ENCODE measurements at regions not wholly inside any gene's neighbourhood (a gene's known extent, or its start where the extent isn't known, plus 50 kb on each side); places are given as distances from the start of the nearest gene placed in this dataset.

DNA sequence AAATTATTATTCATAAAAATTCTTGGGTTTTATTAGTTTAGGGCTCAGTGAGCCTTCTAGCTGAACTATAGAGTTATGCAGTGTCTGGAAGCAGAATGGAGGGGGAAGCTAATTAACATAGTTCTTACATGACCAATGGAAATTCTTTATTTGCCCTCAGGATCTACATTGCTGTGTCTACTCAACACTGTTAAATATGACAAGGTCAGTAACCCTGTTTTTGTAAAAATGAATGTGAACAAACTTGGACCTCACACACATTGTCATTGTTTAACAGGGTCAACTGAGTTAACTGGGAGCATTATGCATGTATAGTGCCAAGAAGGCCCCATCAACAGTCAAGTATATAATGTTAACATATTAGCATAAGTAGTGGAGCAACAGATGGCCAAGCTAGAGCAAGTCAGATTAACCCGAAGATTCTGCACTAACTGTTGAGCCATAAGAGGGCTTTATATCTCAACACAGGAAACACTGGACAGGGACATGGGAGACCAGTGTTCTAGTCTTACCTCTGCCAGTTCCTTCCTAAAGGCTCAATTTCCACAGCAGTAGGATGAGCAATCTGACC is 122.5 kb upstream of the SEM1 start:
- Histone ChIP-seq H3K4me1 (ENCODE audit: insufficient read depth, low read length) (peaks cover 40% of the 10 kb centered on the region), H3K79me2 (ENCODE audit: insufficient read depth, low read length) (no peaks in the 10 kb centered on the region), H4K20me1 (ENCODE audit: insufficient read depth, low read length) (no peaks in the 10 kb centered on the region), H2AFZ (ENCODE audit: low read length) (no peak overlapping the region), H3K9me3 (ENCODE audit: low read length) (no peaks in the 10 kb centered on the region), H3K27ac (ENCODE audit: extremely low read length, insufficient read depth, low read length) (peak overlapping the region; percentile 77), H3K4me2 (ENCODE audit: low read depth, low read length) (no peak overlapping the region), H3K36me3 (replicated peaks in 1 of 2; ENCODE audit: control insufficient read depth in 1 of 2, insufficient read depth in 2 of 2, low read length in 2 of 2) (no peaks in the 10 kb centered on the region), H3K27me3 (ENCODE audit: control insufficient read depth in 1 of 2, insufficient read depth in 2 of 2, low read length in 2 of 2) (no peaks in the 10 kb centered on the region), H3K9ac (ENCODE audit: insufficient read depth, low read depth, low read length) (no peak overlapping the region), H3K4me3 (replicated peaks in 1 of 3; ENCODE audit: insufficient read depth in 1 of 3, low read depth in 2 of 3, low read length in 3 of 3) (no peak overlapping the region)
- ATAC-seq (peak; percentile 53), DNase-seq (ENCODE audit: low spot score) (peak; percentile 55), FAIRE-seq (no peak)
- in situ Hi-C loops (cut with HindIII; ENCODE audit: extremely low pct_ligation_motif_present, low pct_unique_long_range_greater_than_20kb) = no loop called here
- POLR2A ChIA-PET = interaction anchor here (1.0 to 2.3 kb wide), 5 partner anchors 38 to 192 kb away, joined by 3 to 8 read pairs (median 4); partner anchors contain the start of gene DLX6
- BruUV-seq (replicated peaks) = no TSS peak
- intact Hi-C loops (cut with micrococcal nuclease; ENCODE audit: unreplicated experiment) = no loop called here
- CTCF ChIA-PET (ENCODE audit: low intra/inter-chr PET ratio, low total read pairs) = no interaction called here
- WGBS (ENCODE audit: low lambda C conversion rate) = 100% methylated on average over 1 of the region's 1 CpG
- TF ChIP-seq ZNF557 (CRISPR knock-in tag; IDR thresholded peaks at IDR 0.05) = no peak
- TF ChIP-seq, protein P1, sequence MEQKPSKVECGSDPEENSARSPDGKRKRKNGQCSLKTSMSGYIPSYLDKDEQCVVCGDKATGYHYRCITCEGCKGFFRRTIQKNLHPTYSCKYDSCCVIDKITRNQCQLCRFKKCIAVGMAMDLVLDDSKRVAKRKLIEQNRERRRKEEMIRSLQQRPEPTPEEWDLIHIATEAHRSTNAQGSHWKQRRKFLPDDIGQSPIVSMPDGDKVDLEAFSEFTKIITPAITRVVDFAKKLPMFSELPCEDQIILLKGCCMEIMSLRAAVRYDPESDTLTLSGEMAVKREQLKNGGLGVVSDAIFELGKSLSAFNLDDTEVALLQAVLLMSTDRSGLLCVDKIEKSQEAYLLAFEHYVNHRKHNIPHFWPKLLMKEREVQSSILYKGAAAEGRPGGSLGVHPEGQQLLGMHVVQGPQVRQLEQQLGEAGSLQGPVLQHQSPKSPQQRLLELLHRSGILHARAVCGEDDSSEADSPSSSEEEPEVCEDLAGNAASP (CRISPR knock-in tag; IDR thresholded peaks at IDR 0.05; ENCODE audit: borderline replicate concordance) = peak; percentile 72; the same call in 1 of the 2 replicates
- no peak for TF ChIP-seq ZNF883 (CRISPR knock-in tag; IDR thresholded peaks at IDR 0.05; ENCODE audit: not compliant biosample characterization)
- no peak for TF ChIP-seq SOX6 (IDR thresholded peaks at IDR 0.05)
- peak; percentile 58 for TF ChIP-seq SOX6 (CRISPR knock-in tag; IDR thresholded peaks at IDR 0.05)
- no peak for TF ChIP-seq ZNF703 (CRISPR knock-in tag; IDR thresholded peaks at IDR 0.05; ENCODE audit: borderline replicate concordance)
- TF ChIP-seq, protein P2, sequence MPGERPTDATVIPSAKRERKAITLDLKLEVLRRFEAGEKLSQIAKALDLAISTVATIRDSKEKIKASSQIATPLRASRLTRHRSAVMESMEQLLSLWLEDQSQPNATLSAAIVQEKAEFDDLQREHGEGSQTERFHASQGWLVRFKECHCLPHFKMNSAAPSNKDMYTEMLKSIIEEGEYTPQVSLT (CRISPR knock-in tag; IDR thresholded peaks at IDR 0.05; ENCODE audit: borderline replicate concordance, low read depth) = no peak
- TF ChIP-seq SOX13 (IDR thresholded peaks at IDR 0.05) = no peak
- peak in 1 of 2 experiments; percentile 83; a peak in 2 of 4 replicates for TF ChIP-seq SOX13 (CRISPR knock-in tag; conservative IDR thresholded peaks at IDR 0.05 in 1 of 2, IDR thresholded peaks at IDR 0.05 in 1 of 2)
- TF ChIP-seq XBP1 (CRISPR knock-in tag; IDR thresholded peaks at IDR 0.05) = no peak
- TF ChIP-seq ETS1 (CRISPR knock-in tag; IDR thresholded peaks at IDR 0.05) = no peak
- TF ChIP-seq ELF1 (CRISPR knock-in tag; IDR thresholded peaks at IDR 0.05) = no peak
- TF ChIP-seq ZBTB20 (CRISPR knock-in tag; IDR thresholded peaks at IDR 0.05; ENCODE audit: borderline replicate concordance, low read depth) = no peak
- TF ChIP-seq PAX8 (CRISPR knock-in tag; IDR thresholded peaks at IDR 0.05; ENCODE audit: borderline replicate concordance) = no peak
- peak in 1 of 2 experiments; percentile 29; a peak in 1 of 4 replicates for TF ChIP-seq EP300 (IDR thresholded peaks at IDR 0.05; ENCODE audit: low read depth in 2 of 2, low read length in 2 of 2)
- no peak for TF ChIP-seq EP300 (CRISPR knock-in tag; IDR thresholded peaks at IDR 0.05; ENCODE audit: borderline replicate concordance)
- TF ChIP-seq SOX5 (CRISPR knock-in tag; IDR thresholded peaks at IDR 0.05; ENCODE audit: borderline replicate concordance) = peak; percentile 63
- TF ChIP-seq, protein P3, sequence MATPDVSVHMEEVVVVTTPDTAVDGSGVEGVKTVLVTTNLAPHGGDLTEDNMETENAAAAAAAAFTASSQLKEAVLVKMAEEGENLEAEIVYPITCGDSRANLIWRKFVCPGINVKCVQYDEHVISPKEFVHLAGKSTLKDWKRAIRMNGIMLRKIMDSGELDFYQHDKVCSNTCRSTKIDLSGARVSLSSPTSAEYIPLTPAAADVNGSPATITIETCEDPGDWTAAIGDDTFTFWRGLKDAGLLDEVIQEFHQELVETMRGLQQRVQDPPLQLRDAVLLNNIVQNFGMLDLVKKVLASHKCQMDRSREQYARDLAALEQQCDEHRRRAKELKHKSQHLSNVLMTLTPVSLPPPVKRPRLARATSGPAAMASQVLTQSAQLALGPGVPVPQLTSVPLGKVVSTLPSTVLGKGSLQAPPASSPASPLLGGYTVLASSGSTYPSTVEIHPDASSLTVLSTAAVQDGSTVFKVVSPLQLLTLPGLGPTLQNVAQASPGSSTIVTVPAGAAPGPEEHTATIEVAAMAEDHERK (CRISPR knock-in tag; IDR thresholded peaks at IDR 0.05; ENCODE audit: low read depth) = no peak
- no peak for TF ChIP-seq KLF12 (CRISPR knock-in tag; IDR thresholded peaks at IDR 0.05; ENCODE audit: borderline replicate concordance)
- no peak for TF ChIP-seq ZNF549 (CRISPR knock-in tag; IDR thresholded peaks at IDR 0.05)
- no peak for TF ChIP-seq NFE2L1 (CRISPR knock-in tag; IDR thresholded peaks at IDR 0.05; ENCODE audit: borderline replicate concordance)
